ENCODE measurements at regions not wholly inside any gene's neighbourhood (a gene's known extent, or its start where the extent isn't known, plus 50 kb on each side); places are given as distances from the start of the nearest gene placed in this dataset.
A peak's percentile ranks its signal among the peaks of the same experiment; 100 is the strongest.

DNA sequence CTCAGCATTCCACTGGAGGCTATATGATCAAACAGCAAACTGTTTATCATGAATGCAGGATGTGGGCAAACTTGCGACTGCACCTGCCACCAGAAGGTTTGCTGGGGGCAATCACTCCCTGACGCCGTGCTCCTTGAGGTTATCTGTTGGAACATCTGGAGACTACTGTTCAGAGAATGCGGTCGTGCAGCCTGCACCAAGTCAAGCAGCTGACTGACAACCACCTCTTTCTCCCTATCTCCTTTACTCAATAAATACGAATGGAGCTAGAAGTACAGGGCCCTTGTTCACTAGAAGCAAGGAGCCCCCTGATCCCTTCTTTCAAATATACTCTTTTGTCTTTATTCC lies 2101.2 kb downstream of the TP53TG3F start:
- TF ChIP-seq, protein P1, sequence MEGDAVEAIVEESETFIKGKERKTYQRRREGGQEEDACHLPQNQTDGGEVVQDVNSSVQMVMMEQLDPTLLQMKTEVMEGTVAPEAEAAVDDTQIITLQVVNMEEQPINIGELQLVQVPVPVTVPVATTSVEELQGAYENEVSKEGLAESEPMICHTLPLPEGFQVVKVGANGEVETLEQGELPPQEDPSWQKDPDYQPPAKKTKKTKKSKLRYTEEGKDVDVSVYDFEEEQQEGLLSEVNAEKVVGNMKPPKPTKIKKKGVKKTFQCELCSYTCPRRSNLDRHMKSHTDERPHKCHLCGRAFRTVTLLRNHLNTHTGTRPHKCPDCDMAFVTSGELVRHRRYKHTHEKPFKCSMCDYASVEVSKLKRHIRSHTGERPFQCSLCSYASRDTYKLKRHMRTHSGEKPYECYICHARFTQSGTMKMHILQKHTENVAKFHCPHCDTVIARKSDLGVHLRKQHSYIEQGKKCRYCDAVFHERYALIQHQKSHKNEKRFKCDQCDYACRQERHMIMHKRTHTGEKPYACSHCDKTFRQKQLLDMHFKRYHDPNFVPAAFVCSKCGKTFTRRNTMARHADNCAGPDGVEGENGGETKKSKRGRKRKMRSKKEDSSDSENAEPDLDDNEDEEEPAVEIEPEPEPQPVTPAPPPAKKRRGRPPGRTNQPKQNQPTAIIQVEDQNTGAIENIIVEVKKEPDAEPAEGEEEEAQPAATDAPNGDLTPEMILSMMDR (IDR thresholded peaks at IDR 0.05): 0 out of 2 replicates have a peak, but pooled peaks have one; percentile 18
- no peak for TF ChIP-seq ZFX (IDR thresholded peaks at IDR 0.05; ENCODE audit: borderline replicate concordance)
